Activated T-helper 1 cell treated with anti-CD3 and anti-CD28 coated beads, Interleukin-2, amount 50 U/mL, for 16 hours (primary cell): ENCODE measurements at regions not wholly inside any gene's neighbourhood (a gene's known extent, or its start where the extent isn't known, plus 50 kb on each side); places are given as distances from the start of the nearest gene placed in this dataset.

Experiments
- DNase-seq, 2 donors: peaks; one replicate each; pipeline ENCODE4 v3.0.0-alpha.2; 2020; ENCODE audit warnings: low read depth in 1 of 2, low spot score in 1 of 2

DNA sequence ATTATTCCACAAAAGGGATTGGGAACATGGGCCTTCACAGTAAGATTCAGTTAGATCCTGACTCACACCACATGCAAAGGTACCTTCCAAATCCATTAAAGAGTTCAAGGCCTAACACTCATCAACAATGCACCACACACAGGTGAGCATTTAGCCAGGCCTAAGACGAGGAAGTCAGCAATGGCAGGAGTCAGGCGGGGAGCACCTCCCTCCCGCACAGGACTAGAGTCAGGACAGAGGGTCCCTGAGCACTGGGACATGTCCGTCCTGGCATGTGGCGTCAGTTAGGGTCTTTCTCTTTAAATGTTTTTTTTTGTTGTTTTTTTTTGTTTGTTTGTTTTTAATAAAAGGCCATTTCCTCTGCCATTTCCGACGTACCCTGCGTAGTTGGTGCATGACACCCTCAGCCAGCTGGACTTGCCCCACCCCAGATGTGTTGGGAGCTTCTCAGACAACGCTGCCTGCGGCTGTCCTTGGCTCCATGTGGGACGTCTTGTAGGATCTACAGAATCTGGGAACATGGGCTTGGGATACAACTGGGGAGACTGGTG, 1458.6 kb downstream of the BRD1 start:
- DNase-seq, result no peak

DNA sequence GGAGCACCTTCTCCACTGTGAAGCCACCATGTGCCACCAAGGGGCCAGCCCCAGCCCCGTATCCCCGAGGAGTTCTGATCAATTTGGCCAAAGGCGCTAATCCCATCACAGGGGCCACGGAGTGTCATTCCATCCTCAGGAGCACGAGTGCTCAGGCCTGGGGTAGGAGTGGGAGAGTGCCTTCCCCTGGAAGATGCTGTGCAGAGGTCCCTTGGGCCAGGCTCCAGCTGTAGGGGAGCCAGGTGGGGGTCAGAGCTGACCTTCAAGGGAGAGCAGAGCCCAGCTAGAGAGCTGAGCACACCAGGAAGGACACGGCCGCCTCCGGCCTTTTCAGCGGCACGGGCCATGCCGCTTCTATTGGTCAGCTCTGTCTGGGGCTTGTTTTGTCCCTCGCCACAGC, 1459.9 kb downstream of the BRD1 start:
- DNase-seq, result no peak

DNA sequence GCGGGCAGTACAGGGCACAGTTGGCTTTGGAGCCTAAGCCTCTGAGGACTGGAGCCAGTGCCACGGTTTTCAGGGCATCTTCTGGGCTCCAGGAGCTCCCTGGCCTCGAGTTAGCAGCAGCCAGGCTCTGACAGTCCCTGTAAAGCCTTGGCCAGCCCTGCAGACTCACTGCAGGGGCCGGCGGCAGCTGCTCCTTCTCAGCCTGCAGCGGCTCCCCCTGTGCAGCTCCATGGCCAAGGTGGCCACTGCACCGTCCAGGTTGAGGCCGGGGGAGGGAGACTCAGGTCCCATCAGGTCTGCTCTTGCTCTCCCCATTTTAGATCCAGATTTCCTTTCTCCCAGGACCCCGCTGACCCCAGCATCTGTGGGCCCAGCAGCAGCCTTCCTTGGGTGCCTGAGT, 1461.1 kb downstream of the BRD1 start:
- DNase-seq, result no peak

DNA sequence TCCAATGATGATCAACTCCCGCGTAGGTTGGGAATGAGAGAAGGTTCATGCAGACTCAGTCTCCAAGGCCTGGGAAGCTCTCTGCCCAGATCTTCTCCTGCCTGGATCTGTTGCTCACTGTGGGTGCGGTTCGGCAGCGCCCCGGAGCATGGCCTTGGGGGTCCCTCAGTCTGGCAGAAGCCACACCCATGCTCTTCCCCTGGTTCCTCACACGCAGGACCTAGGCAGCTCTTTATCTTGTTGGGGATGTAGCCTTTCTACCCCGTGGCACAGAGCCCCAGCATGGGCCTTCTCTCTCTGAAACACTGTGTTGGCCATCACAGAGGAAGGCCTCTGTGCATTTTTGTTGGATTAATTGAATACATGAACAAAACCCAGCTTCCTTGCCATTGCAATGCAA, 1461.6 kb downstream of the BRD1 start:
- no peak for DNase-seq

DNA sequence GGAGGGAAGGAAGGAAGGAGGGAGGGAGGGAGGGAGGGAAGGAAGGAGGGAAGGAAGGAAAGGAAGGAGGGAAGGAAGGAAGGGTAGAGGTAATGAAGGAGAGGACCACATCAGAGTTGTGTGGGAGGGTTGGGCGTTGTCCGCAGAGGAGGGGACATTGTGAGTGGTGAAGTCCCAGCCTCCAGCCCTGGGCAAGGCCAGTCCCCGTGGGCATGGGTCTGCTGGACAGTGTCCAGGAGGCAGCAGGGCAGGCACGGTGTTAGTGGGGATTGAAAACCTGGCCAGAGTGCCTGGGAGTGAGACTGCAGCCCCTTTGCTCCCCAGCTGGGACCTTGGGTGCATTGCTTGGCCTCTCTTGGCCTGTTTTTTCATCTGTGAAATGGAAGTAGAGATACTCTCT, 1462.3 kb downstream of the BRD1 start:
- no peak for DNase-seq

DNA sequence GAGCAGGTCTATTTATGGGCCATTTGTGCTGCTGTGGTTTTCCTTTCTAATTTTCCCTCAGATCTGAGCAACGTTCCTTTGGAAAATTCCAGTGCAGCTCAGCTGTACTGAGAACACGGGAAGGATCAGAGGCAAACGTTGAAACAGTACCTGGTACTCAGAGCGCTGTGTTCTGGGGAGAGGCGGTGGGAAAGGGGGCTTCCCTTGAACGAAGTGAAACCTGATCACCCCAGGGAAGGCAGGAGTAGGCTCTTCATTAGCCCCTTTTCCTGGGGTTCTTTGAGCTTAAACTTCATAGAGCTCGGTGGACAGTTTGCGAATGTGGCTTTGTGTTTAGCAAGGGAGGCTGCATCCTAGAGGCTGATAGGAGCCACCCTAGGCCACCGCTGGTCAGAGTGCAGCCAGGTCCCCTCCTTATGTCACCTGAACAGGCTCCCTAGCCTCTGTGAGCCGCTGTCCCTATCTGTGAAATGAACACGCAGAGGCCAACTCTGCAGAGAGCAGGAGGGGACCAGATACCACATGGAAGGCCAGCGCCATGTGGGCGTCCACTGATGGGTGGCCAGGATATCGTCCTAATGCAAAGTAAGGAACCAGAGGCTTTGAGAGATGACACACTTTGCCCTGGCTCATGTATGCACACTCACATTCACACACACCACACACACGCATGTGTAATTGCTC, 1464.8 kb downstream of the BRD1 start:
- no peak for DNase-seq

DNA sequence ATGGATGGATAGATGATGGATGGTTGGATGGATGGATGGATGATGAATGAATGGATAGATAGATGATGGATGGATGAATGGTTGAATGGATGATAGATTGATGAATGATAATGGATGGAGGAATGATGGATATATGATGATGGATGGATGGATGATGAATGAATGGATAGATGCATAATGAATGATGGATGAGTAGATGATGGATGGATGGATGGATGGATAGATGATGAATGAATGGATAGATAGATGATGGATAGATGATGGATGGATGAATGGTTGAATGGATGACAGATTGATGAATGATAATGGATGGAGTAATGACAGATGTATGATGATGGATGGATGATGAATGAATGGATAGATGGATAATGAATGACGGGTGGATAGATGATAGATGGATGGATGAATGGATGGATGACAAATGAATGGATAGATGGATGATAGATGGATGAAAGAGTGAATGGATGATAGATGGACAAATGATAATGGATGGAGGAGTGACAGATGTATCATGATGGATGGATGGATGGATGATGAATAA, 1466.5 kb downstream of the BRD1 start:
- DNase-seq, result no peak

DNA sequence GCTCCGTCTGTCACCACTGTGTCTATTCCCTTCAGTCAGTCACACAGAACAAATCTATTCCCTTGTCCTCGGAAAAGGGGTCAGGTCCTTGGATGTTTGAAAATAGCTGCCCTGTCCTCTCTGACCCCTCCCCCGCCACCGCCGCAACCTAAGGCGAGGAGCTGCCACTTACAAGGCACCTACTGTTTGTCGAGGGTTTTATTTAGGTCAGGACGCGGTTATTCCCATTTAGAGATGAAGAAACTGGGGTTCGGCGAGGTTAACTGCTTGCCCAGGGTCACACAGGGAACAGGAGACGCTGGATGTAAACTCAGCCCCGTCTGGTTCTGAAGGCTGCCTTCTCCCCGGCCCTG, 1468.1 kb downstream of the BRD1 start:
- no peak for DNase-seq

DNA sequence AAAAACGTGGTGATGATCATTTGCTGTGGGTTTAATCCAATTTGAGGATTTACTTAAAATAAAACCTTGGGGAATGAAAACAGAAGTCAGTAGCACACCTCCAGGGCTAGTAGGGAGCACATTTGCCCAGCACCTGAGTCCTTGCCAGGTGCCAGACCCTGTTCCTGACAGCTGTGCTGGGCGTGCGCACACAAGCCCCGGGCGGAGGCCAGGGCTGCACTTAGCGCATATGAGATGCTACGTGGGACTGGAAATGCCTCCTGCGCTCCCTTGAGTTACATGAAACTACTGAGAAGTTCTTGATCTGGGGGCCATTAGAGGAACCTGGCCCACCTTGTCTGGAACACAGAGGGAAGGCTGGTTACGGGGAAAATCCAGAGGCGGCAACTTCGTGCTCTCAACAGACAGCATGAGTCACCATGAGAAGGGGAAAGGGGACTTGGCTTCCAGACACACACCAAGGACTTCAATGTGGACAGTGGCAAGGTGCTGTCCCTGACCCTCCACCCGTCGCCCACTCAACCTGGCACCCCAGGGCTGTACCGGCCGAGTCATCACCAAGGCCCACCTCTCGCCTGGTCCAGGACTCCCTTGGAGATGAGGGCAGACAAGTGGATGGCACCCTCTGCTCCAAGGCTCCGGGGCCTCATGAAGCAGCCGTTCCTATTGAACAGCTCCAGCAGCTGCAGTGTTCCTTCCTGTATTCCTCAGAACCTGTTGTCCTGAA, 1468.6 kb downstream of the BRD1 start:
- DNase-seq, result no peak

DNA sequence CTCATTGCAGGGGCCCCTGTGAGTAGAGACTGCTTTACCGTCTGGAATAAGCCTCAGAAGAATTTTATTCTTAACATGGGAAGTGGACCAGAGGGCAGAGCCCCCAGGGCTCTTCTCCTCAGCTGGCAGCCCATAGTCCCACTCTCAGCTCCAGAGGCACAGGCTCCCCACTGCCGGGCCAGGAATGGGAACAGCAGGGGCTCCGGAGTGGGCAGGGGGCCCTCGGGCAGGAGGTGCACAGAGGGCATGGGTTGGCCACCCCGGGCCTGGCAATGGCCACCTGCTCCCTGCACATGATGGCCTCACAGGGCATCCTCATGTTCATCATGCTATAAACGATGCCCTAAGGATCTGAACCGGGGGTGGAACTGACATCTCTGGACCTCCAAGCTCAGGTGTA, 1469.7 kb downstream of the BRD1 start:
- no peak for DNase-seq

DNA sequence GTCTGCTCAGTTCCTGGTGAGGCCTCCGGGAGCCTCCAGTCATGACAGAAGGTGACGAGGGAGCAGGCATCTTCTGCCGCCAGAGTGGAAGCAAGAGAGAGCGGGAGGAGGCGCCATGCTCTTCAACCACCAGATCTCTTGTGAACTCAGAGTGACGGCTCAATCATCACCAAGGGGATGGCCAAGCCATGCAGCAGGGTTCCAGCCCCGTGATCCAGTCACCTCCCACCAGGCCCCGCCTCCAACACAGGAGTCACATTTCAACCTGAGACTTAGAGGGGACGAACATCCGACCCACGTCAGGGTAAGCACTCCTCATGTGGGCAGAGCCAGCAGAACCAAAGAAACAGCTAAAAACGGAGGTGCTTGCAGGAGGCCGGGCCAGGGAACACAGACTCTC, 1470.5 kb downstream of the BRD1 start:
- DNase-seq, result no peak

DNA sequence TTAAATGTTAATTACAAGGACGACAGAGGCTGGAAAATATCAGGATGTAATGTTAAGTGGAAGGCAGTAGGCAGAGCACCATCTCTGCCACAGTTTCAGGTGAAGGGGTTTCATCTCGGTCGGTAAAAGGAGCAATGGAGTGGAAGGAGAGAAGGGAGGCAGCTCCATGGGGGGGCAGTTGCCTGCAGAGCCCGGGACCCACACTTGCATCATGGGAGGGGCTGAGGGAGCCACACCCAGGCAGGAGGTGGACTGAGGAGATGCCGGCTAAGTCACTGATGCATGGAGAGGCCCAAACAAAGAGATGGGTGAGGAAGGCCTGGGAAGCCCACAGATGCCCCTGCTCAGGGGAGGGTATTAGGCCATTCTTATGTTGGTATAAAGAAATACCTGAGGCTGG, 1470.9 kb downstream of the BRD1 start:
- no peak for DNase-seq

DNA sequence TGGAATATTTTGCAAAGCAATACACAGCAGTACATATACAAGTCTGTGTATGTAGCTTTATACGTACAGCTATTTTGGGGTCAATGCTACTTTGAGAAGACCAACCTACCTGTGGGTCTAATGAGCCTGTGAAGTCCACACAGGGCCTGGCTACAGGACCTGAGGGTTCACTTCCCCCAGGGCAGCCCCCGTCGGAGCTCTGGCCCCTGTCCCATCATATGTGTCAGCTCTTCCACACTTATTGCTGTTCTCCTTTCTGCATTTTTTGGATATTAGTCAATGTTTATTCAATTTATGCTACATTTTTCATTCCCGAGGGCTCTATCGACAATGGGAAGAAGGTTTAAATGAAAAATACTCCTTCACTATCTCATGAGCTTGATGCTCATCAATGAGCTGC, 1473.6 kb downstream of the BRD1 start:
- no peak for DNase-seq

DNA sequence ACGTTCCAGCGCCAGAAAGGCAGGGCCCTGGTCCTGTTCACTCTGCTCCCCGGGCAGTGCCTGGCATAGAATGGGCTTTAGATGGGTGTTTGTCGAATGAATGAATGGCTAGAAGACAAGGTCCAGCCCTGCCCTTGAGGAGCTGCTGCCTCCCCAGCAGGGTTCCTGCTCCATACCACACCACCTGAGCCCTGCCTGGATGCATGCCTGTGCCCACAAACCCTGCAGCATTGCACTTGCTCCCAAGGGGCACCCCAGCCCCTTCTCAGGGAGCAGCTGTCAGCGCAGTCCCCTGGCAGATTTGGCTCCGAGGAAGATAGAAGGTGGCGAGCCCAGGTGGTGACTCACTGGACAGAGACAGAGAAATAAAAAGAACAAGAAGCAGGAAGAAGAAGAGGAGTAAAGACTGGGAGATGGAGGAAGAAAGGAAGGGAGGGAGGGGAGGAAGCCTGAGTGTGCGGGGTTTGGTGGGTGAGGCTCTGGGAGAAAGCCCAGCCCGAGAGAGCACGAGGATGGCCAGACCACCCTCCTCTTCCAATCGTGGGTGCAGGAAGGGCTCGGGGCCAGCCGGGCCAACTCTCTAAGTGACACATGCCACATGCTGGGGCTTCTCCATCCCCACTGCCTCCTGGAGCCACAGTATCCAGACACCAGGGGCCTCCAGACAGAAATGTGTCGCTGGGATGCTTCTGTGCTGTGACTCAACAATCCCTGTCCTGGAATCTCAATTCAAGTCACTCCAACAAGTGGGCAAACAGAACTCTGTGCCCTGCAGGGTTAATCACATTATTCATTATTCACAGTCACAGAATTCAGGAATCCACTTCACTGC, 1474.3 kb downstream of the BRD1 start:
- DNase-seq, result no peak

DNA sequence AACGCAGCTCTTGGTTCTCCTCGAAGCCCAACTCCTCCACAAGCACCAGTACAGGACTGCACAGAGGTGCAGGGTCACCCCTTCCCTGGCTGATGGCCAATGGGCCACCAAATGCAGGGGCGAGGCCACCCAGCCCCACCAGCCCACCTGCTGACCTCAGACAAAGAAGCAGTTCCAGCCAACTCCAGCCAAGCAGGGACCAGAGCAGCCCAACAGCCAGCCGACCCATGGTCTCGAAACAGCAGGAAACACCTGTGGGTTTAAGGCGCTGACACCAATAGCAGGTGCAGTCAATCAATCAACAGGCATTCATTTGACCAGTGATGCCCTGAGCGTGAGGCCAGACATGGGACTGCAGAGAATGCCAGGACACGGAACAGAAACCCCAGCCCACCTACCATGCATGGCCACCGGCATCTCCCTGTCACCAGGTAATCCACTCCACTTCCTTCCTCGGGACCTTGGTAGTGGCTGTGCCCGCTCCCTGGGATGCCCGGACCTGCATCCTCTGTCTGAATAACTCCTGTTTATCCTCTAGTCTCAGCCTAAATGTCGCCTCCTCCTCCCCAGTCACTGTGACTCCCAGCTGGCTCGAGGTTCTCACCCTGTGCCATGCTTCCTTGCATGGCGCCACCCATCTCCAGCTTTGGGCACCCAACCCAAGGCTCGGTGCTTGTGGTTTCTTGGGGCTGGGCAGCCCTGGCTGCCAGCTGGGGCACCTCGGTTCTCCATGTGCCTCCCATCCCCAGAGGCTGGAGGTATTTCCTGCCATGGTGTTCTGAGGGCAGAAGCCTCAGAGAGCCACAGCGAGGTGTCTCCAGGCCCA, 1475.4 kb downstream of the BRD1 start:
- DNase-seq, result no peak

DNA sequence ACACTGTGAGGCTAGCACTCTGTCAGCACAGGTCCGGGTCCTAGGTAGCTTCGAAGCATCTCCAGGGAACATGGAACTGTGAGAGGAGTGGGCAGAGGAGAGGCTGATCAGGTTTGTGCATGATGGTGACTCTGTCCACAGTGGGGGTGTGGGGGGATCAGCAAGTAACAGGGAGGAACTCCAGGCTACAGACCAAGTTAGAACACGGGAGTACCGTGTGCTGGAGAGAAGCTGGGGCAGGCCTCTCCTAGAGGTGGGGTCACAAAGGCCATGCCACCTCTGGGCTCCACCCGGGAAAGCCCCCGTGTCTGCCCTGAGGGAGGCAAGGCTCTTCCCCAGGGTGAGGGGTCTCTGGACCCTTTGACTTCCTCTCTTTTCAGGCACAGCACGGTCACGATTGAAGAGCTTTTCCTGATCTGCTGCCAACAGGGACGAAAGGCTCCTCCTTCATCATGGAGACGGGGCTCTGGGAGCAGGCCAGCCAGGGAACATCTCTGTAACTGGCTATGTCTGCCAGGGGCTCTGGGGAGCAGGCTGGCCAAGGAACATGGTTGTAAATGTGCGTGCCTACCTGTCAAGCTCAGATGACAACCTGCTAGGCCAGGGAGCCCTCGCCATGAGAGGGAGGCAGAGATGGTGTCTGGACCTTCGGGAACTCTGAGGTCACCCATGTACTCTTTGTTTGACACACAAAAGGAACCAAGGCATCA, 1476.1 kb downstream of the BRD1 start:
- no peak for DNase-seq

DNA sequence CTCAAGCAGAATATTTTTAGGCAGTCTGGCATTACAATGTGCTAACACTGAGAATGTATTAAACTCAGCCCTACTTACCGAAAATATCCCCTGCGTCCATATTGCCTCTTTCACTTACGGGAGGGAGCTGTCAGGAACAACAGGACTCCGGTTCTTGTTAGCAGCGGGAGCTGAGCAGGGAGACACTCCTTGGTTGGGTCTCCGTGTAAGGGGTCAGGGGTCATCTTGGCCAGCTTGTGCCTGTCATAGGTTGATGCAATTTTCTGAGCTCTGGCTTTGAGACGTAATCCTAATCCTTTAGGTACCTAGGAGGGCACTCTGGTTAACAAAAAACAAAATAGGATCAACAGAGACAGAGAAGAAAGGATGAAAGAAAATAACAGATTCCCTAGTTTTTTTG, 1477.2 kb downstream of the BRD1 start:
- no peak for DNase-seq

DNA sequence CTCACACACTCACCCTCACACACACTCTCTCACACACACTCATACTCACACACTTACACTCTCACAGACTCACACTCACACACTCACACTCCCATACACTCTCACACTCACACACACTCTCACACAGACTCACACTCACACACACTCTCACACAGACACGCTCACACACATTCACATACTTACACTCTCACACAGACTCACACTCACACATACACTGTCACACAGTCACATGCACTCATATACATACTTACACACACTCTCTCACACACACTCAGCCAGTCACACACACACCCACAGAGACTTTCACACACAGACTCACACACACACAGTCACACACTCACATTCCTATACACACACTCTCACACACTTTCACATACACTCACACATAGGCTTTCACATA, 1478.8 kb downstream of the BRD1 start:
- no peak for DNase-seq

DNA sequence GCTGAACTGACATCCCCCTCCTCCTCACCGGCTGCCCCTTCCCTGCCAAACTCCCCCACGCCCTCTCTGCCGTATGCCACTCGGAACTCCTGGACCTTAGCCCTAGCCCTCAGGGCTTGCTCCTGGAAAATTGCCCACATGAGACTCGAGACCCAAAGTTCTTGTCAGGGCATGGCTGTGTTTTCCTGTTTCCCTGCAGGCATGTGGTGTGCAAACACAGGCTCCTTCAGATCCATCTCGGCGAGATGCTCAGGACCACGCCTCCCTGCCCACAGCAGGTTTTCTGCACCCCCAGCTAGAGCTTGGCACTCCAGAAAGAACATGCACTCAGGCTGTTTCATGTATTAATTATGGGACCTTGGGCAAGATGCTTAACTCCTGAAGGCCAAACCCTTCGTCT, 1480.4 kb downstream of the BRD1 start:
- DNase-seq, result no peak

DNA sequence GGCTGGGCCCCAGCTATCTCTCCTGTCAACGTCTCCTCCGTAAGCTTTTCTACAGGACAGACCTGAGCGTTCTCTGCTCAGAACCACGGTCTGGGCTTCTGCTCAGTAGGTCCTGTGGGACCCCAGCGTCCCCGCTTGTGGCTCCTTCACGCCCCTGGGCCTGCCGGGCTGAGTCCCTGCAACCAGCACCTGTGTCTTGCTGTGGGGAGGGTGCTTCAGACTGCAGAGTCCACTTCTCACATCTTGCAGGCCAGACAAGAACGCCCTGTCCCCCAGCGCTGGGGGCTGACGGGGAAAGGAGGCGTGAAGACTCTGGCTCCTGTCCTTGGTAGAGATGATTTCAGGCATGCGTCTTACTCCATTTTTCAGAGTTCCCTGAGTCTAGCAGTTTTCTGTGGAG, 1480.8 kb downstream of the BRD1 start:
- no peak for DNase-seq
